HepG2 (cell line): ENCODE measurements at regions not wholly inside any gene's neighbourhood (a gene's known extent, or its start where the extent isn't known, plus 50 kb on each side); places are given as distances from the start of the nearest gene placed in this dataset.

Experiments used
- CAMTA2 ChIP-seq: sonication (generic); formaldehyde crosslinking; IDR thresholded peaks from 2 replicates; pipeline ENCODE4 v1.4.0; 2020; ENCODE audit warnings: mild to moderate bottlenecking, missing genetic modification reagents, borderline replicate concordance
- CBX2 ChIP-seq, 2 experiments: fragments of 200-600 bp in 1 of 2; sonication (generic); formaldehyde crosslinking in 1 of 2; IDR thresholded peaks; 2 replicates each; pipeline versions ENCODE4 v1.7.0 to v1.8.1; 2018 to 2022; ENCODE audit warnings: low read depth in 2 of 2, low read length in 1 of 2, mild to moderate bottlenecking in 1 of 2, missing genetic modification reagents in 1 of 2
- GABPB1 ChIP-seq: IDR thresholded peaks from 2 replicates; pipeline ENCODE4 v1.6.1; 2016; ENCODE audit warnings: mild to moderate bottlenecking, missing genetic modification reagents, moderate library complexity, missing compliant biosample characterization
- NFIB ChIP-seq: sonication (generic); formaldehyde crosslinking; IDR thresholded peaks from 2 replicates; pipeline ENCODE4 v1.9.0; 2021; ENCODE audit warnings: missing genetic modification reagents, mild to moderate bottlenecking, borderline replicate concordance
- POLR2A ChIP-seq, 2 experiments: IDR thresholded peaks; 2 replicates each; pipeline ENCODE4 v1.6.1; 2011; ENCODE audit warnings: low read depth in 2 of 2, low read length in 2 of 2, mild to moderate bottlenecking in 1 of 2, moderate library complexity in 1 of 2; ENCODE audit not compliant: insufficient read depth in 1 of 2
- U2AF1 ChIP-seq: fragments of 200-400 bp; formaldehyde crosslinking; optimal IDR thresholded peaks from 2 replicates; pipeline ENCODE3; 2017; ENCODE audit warnings: mild to moderate bottlenecking, low read depth, low read length
- ZFP36L2 ChIP-seq: sonication (generic); formaldehyde crosslinking; IDR thresholded peaks from 2 replicates; pipeline ENCODE4 v1.4.0; 2020; ENCODE audit warnings: missing genetic modification reagents
- ZFP37 ChIP-seq: sonication (generic); formaldehyde crosslinking; IDR thresholded peaks from 2 replicates; pipeline ENCODE4 v1.4.0; 2020; ENCODE audit warnings: missing genetic modification reagents, borderline replicate concordance
- ZNF274 ChIP-seq: sonication (generic); formaldehyde crosslinking; IDR thresholded peaks from 2 replicates; pipeline ENCODE4 v1.5.1; 2020; ENCODE audit warnings: mild to moderate bottlenecking, missing genetic modification reagents
- ZNF367 ChIP-seq: sonication (generic); formaldehyde crosslinking; IDR thresholded peaks from 2 replicates; pipeline ENCODE4 v1.4.0; 2020; ENCODE audit warnings: missing genetic modification reagents, borderline replicate concordance
- ZNF687 ChIP-seq: sonication (generic); formaldehyde crosslinking; IDR thresholded peaks from 2 replicates; pipeline ENCODE4 v1.5.1; 2020; ENCODE audit warnings: mild to moderate bottlenecking, missing genetic modification reagents, moderate library complexity
- ZNF777 ChIP-seq: sonication (generic); formaldehyde crosslinking; IDR thresholded peaks from 2 replicates; pipeline ENCODE4 v1.4.0; 2020; ENCODE audit warnings: missing genetic modification reagents

- no peak for TF ChIP-seq ZNF274 (CRISPR knock-in tag)
- no peak for TF ChIP-seq CAMTA2 (CRISPR knock-in tag)
- TF ChIP-seq ZFP36L2 (CRISPR knock-in tag) = no peak
- TF ChIP-seq ZFP37 (CRISPR knock-in tag) = no peak
- no peak for TF ChIP-seq GABPB1 (CRISPR knock-in tag)
- no peak for TF ChIP-seq U2AF1
- TF ChIP-seq POLR2A (IDR thresholded peaks at IDR 0.05; ENCODE audit: insufficient read depth in 1 of 2, low read depth in 2 of 2, low read length in 2 of 2) = no peak
- TF ChIP-seq ZNF367 (CRISPR knock-in tag) = no peak
- no peak for TF ChIP-seq ZNF777 (CRISPR knock-in tag)
- TF ChIP-seq ZNF687 = no peak
- no peak for TF ChIP-seq NFIB (CRISPR knock-in tag)
- TF ChIP-seq CBX2 (IDR thresholded peaks at IDR 0.05; ENCODE audit: low read depth, low read length) = no peak
- no peak for TF ChIP-seq CBX2 (CRISPR knock-in tag; IDR thresholded peaks at IDR 0.05; ENCODE audit: low read depth)
These were observed 298.5 kb downstream of the GLRX3 start for GRCh38 chr10:130434446-130435385.
